K562 (cell line): ENCODE measurements at regions not wholly inside any gene's neighbourhood (a gene's known extent, or its start where the extent isn't known, plus 50 kb on each side); places are given as distances from the start of the nearest gene placed in this dataset.
"Not testable (repeated sequence)": the region's sequence is repeated elsewhere in the genome, so short reads cannot be mapped to it uniquely, and the experiment has no call there.

Experiments used
- ATAC-seq: fragments of 200-7000 bp; cut with Tn5 transposase; 3 replicates; pipeline ENCODE4 v1.9.1; 2020; ENCODE audit warnings: moderate library complexity
- BruUV-seq: library from RNA; stranded (reverse); fragments of 400-500 nt; replicated peaks from 2 replicates; lab custom pipeline; 2021; lab: Mats Ljungman, UMichigan
- CTCF ChIA-PET: fragments of 300-600 bp; formaldehyde crosslinking; extraction: SDS; loops from one replicate; lab custom pipeline; 2021; ENCODE audit warnings: low intra/inter-chr PET ratio; lab: Yijun Ruan, JAX
- POLR2A ChIA-PET: fragments of 300-600, 350-650 bp; sonication (Branson Sonifier 250); formaldehyde crosslinking; extraction: SDS; loops from one replicate; lab custom pipeline; 2021; ENCODE audit warnings: antibody characterized with exemption, inconsistent platforms; lab: Yijun Ruan, JAX
- DNase-seq, 4 experiments: peaks; one replicate each; pipeline versions ENCODE4 v3.0.0 to v3.0.0-alpha.2; 2011 to 2018; ENCODE audit warnings: low spot score in 3 of 4, mixed read lengths in 3 of 4; ENCODE audit errors: extremely low read depth in 1 of 4
- FAIRE-seq: peaks from 2 replicates; lab custom pipeline; 2011; peaks lifted over from hg19 to GRCh38; lab: Jason Lieb, UNC
- H2AFZ ChIP-seq: 2 replicates; pipeline ENCODE4 v1.6.0; 2011; ENCODE audit warnings: low read depth, low read length, control low read depth, inconsistent platforms
- H3K27ac ChIP-seq: fragments of 200-600 bp; 3 replicates; pipeline ENCODE4 v1.8.0; 2011; ENCODE audit warnings: low read depth, mild to moderate bottlenecking, control low read depth, inconsistent platforms, low read length, moderate library complexity, mixed read lengths; ENCODE audit errors: extremely low read depth
- H3K27me3 ChIP-seq, 2 experiments: fragments of 300-600 bp in 1 of 2; 2 replicates in 1 of 2; 3 replicates in 1 of 2; pipeline versions ENCODE4 v1.6.0 to v1.8.0; 2011; ENCODE audit warnings: inconsistent platforms in 2 of 2, low read length in 2 of 2, mild to moderate bottlenecking in 1 of 2, mixed read lengths in 1 of 2, moderate library complexity in 1 of 2; ENCODE audit not compliant: control insufficient read depth in 2 of 2, insufficient read depth in 2 of 2
- H3K36me3 ChIP-seq: fragments of 300-600 bp; 3 replicates; pipeline ENCODE4 v1.8.0; 2011; ENCODE audit warnings: mild to moderate bottlenecking, low read length, inconsistent platforms; ENCODE audit not compliant: control insufficient read depth, insufficient read depth
- H3K4me1 ChIP-seq, 2 experiments: fragments of 200-600 bp in 1 of 2; replicated peaks in 1 of 2; 2 replicates in 1 of 2; 3 replicates in 1 of 2; pipeline versions ENCODE4 v1.5.1 to v1.8.0; 2011; ENCODE audit warnings: inconsistent platforms in 2 of 2, low read length in 2 of 2, mild to moderate bottlenecking in 1 of 2, mixed read lengths in 1 of 2, moderate library complexity in 1 of 2; ENCODE audit not compliant: control insufficient read depth in 2 of 2, insufficient read depth in 2 of 2
- H3K4me2 ChIP-seq: 2 replicates; pipeline ENCODE4 v1.6.1; 2011; ENCODE audit warnings: low read length, control low read depth, inconsistent platforms, mixed read lengths; ENCODE audit not compliant: insufficient read depth
- H3K4me3 ChIP-seq: fragments of 200-600 bp; sonication (generic), shearing (Covaris generic); 2 replicates; pipeline ENCODE4 v1.5.1; 2016; ENCODE audit warnings: control low read depth, inconsistent platforms
- H3K79me2 ChIP-seq: fragments of 200-600 bp; 3 replicates; pipeline ENCODE4 v1.8.0; 2011; ENCODE audit warnings: low read length, inconsistent platforms; ENCODE audit not compliant: control insufficient read depth, insufficient read depth
- H3K9ac ChIP-seq, 2 experiments: 2 replicates each; pipeline versions ENCODE4 v1.6.0 to v1.6.1; 2011; ENCODE audit warnings: low read depth in 2 of 2, low read length in 2 of 2, control low read depth in 1 of 2, inconsistent platforms in 1 of 2, mild to moderate bottlenecking in 1 of 2, mixed read lengths in 1 of 2; ENCODE audit not compliant: insufficient read depth in 1 of 2
- H3K9me1 ChIP-seq: one replicate; pipeline ENCODE4 v1.6.0; 2011; ENCODE audit warnings: inconsistent platforms, mild to moderate bottlenecking, low read length, moderate library complexity; ENCODE audit not compliant: control insufficient read depth, insufficient read depth
- H3K9me3 ChIP-seq: replicated peaks from 2 replicates; pipeline ENCODE4 v1.5.1; 2011; ENCODE audit warnings: low read depth, low read length, inconsistent platforms; ENCODE audit not compliant: control insufficient read depth, insufficient read depth
- H4K20me1 ChIP-seq: replicated peaks from 2 replicates; pipeline ENCODE4 v1.6.1; 2011; ENCODE audit warnings: low read length, inconsistent platforms, mixed read lengths; ENCODE audit not compliant: control insufficient read depth, insufficient read depth
- ERF ChIP-seq: fragments of 450-650 bp; formaldehyde crosslinking; IDR thresholded peaks from 2 replicates; pipeline ENCODE4 v1.4.0; 2020; ENCODE audit warnings: mild to moderate bottlenecking, mixed read lengths
- ZBTB9 ChIP-seq: fragments of 450-650 bp; formaldehyde crosslinking; IDR thresholded peaks from 2 replicates; pipeline ENCODE4 v1.4.0; 2020; ENCODE audit warnings: mild to moderate bottlenecking, moderate library complexity
- WGBS: fragments of 100-300 bp; shearing (Covaris generic); methylation state at CpG from one replicate; pipeline ENCODE4 v1.1.6; 2016; ENCODE audit warnings: low coverage, mixed read lengths; ENCODE audit not compliant: insufficient coverage; ENCODE audit errors: missing lambda C conversion rate; 5-methylcytosine and 5-hydroxymethylcytosine counted together
- in situ Hi-C: fragments of 300-500 bp; cut with MboI; formaldehyde crosslinking; loops from 4 replicates; pipeline ENCODE4 v1.15.0; 2018; ENCODE audit warnings: inconsistent platforms, mixed read lengths
- intact Hi-C: fragments of 100-400 bp; cut with micrococcal nuclease; formaldehyde crosslinking; loops from 2 replicates; pipeline ENCODE4 v1.14.2; 2022

GRCh38 chr12:105897311-105897725, 241.4 kb downstream of the NUAK1 start:
- no peak for DNase-seq
- in situ Hi-C loops (no loop called here), intact Hi-C loops (no loop called here)
- Histone ChIP-seq H3K4me2 (no peak overlapping the region), H4K20me1 (no peaks in the 10 kb centered on the region), H3K36me3 (no peaks in the 10 kb centered on the region), H3K9me3 (no peaks in the 10 kb centered on the region; the same call in 1 of the 2 replicates), H3K79me2 (no peaks in the 10 kb centered on the region), H3K4me1 (0 out of 5 replicates have a peak, but pooled peaks cover 0 to 4% of the 10 kb centered on the region in 2 experiments), H3K4me3 (no peak overlapping the region), H3K9me1 (no peaks in the 10 kb centered on the region), H2AFZ (no peak overlapping the region), H3K9ac (no peak overlapping the region), H3K27me3 (no peaks in the 10 kb centered on the region), H3K27ac (no peak overlapping the region)
- ChIA-PET CTCF (no interaction called here), POLR2A (interaction anchor here (1.0 kb wide), 1 partner anchor 8 kb away, joined by 3 read pairs; no protein-coding TSS in a partner anchor)
- no TSS peak for BruUV-seq
- ATAC-seq, result peak; percentile 65
- no peak for FAIRE-seq
- TF ChIP-seq ZBTB9 (CRISPR knock-in tag), result no peak
- TF ChIP-seq ERF, result no peak
- WGBS, result 0% methylated on average over 1 of the region's 1 CpG

- H4K20me1 ChIP-seq, H3K9me1 ChIP-seq, intact Hi-C loops, BruUV-seq, H3K27ac ChIP-seq, H3K4me1 ChIP-seq, H3K27me3 ChIP-seq, DNase-seq, H3K9me3 ChIP-seq, FAIRE-seq, in situ Hi-C loops, H3K4me2 ChIP-seq, ATAC-seq, H2AFZ ChIP-seq, CTCF ChIA-PET, H3K79me2 ChIP-seq, H3K9ac ChIP-seq, H3K36me3 ChIP-seq, H3K4me3 ChIP-seq: not testable (repeated sequence)
- WGBS, result 23% methylated on average over 6 of the region's 6 CpGs
- POLR2A ChIA-PET, result interaction anchor here (1.0 kb wide), 1 partner anchor 9 kb away, joined by 3 read pairs; no protein-coding TSS in a partner anchor
These were observed 240.5 kb downstream of the NUAK1 start for GRCh38 chr12:105898271-105898670.
